HG03039 (cell line): ENCODE measurements at regions not wholly inside any gene's neighbourhood (a gene's known extent, or its start where the extent isn't known, plus 50 kb on each side); places are given as distances from the start of the nearest gene placed in this dataset.

Source experiments
- ATAC-seq: cut with Tn5 transposase; IDR thresholded peaks from one replicate; pipeline ENCODE4 v1.9.1; 2021; ENCODE audit warnings: mild to moderate bottlenecking, moderate library complexity; ENCODE audit not compliant: unreplicated experiment

- ATAC-seq, result no peak
These were observed 596.3 kb downstream of the FAT4 start for GRCh38 chr4:125911058-125911457.

- ATAC-seq, result no peak
These were observed 596.7 kb downstream of the FAT4 start for GRCh38 chr4:125911481-125911880.

- no peak for ATAC-seq
These were observed 602.8 kb downstream of the FAT4 start for GRCh38 chr4:125917559-125917958.

GRCh38 chr4:125928652-125929051, 613.9 kb downstream of the FAT4 start:
- ATAC-seq, result no peak

- no peak for ATAC-seq
These were observed 623.8 kb downstream of the FAT4 start for GRCh38 chr4:125938541-125938940.

GRCh38 chr4:125940426-125940825, 625.7 kb downstream of the FAT4 start:
- no peak for ATAC-seq

- no peak for ATAC-seq
These were observed 630.2 kb downstream of the FAT4 start for GRCh38 chr4:125944966-125945365.

- ATAC-seq, result no peak
These were observed 633.3 kb downstream of the FAT4 start for GRCh38 chr4:125948021-125948420.

GRCh38 chr4:125951261-125951887, 636.6 kb downstream of the FAT4 start:
- ATAC-seq, result no peak

GRCh38 chr4:125952631-125953030, 637.9 kb downstream of the FAT4 start:
- no peak for ATAC-seq

GRCh38 chr4:125956276-125956675, 641.5 kb downstream of the FAT4 start:
- ATAC-seq, result no peak

GRCh38 chr4:125958519-125958918, 643.8 kb downstream of the FAT4 start:
- ATAC-seq, result no peak

- ATAC-seq, result no peak
These were observed 646.9 kb downstream of the FAT4 start for GRCh38 chr4:125961626-125962025.

GRCh38 chr4:125975861-125976397, 661.2 kb downstream of the FAT4 start:
- ATAC-seq, result no peak

- ATAC-seq, result no peak
These were observed 665.2 kb downstream of the FAT4 start for GRCh38 chr4:125979950-125980349.

- ATAC-seq, result no peak
These were observed 668.4 kb downstream of the FAT4 start for GRCh38 chr4:125983168-125983567.

- ATAC-seq, result no peak
These were observed 671.1 kb downstream of the FAT4 start for GRCh38 chr4:125985856-125986255.

GRCh38 chr4:125986307-125986706, 671.6 kb downstream of the FAT4 start:
- ATAC-seq, result no peak

- no peak for ATAC-seq
These were observed 673.7 kb downstream of the FAT4 start for GRCh38 chr4:125988464-125988863.

- ATAC-seq, result no peak
These were observed 676.6 kb downstream of the FAT4 start for GRCh38 chr4:125991398-125991797.

- no peak for ATAC-seq
These were observed 678.1 kb downstream of the FAT4 start for GRCh38 chr4:125992891-125993290.

- ATAC-seq, result no peak
These were observed 679.3 kb downstream of the FAT4 start for GRCh38 chr4:125994024-125994423.

GRCh38 chr4:125994430-125994829, 679.7 kb downstream of the FAT4 start:
- no peak for ATAC-seq
